PFSK-1 (cell line): ENCODE measurements at regions not wholly inside any gene's neighbourhood (a gene's known extent, or its start where the extent isn't known, plus 50 kb on each side); places are given as distances from the start of the nearest gene placed in this dataset.

Experiments used
- POLR2AphosphoS5 ChIP-seq: IDR thresholded peaks from 2 replicates; pipeline ENCODE4 v1.6.1; 2012; ENCODE audit warnings: low read depth, mild to moderate bottlenecking, control low read depth, low read length, moderate library complexity
- SIN3A ChIP-seq: IDR thresholded peaks from 2 replicates; pipeline ENCODE4 v1.6.1; 2012; ENCODE audit warnings: mild to moderate bottlenecking, low read length, moderate library complexity, borderline replicate concordance; ENCODE audit not compliant: insufficient read depth
- TAF1 ChIP-seq: IDR thresholded peaks from 2 replicates; pipeline ENCODE4 v1.6.1; 2012; ENCODE audit warnings: low read length, control low read depth, borderline replicate concordance; ENCODE audit not compliant: insufficient read depth
- TF ChIP-seq, protein P1 (sequence below), 2 experiments: IDR thresholded peaks; 2 replicates each; pipeline versions ENCODE4 v1.6.1 to v1.8.0; 2011 to 2012; ENCODE audit warnings: low read depth in 2 of 2, low read length in 2 of 2, control low read depth in 1 of 2, inconsistent platforms in 1 of 2, mild to moderate bottlenecking in 1 of 2, moderate library complexity in 1 of 2; ENCODE audit not compliant: insufficient read depth in 1 of 2

DNA sequence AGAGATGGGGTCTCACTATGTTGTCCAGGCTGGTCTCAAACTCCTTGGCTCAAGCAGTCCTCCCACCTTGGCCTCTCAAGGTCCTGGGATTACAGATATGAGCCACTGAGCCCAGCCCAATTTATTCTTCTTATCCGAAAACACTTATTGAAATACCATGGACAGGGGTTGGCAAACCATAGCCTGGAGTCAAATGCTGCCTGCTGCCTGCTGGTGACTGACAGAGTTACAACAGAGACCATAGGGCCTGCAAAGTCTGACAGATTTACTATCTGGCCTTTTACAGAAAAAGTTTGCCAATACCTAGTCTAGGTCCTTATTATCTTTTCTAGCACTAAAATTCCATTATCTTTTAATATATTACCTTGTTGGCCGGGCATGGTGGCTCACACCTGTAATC, 87.1 kb upstream of the ZNF281 start:
- TF ChIP-seq, protein P1, sequence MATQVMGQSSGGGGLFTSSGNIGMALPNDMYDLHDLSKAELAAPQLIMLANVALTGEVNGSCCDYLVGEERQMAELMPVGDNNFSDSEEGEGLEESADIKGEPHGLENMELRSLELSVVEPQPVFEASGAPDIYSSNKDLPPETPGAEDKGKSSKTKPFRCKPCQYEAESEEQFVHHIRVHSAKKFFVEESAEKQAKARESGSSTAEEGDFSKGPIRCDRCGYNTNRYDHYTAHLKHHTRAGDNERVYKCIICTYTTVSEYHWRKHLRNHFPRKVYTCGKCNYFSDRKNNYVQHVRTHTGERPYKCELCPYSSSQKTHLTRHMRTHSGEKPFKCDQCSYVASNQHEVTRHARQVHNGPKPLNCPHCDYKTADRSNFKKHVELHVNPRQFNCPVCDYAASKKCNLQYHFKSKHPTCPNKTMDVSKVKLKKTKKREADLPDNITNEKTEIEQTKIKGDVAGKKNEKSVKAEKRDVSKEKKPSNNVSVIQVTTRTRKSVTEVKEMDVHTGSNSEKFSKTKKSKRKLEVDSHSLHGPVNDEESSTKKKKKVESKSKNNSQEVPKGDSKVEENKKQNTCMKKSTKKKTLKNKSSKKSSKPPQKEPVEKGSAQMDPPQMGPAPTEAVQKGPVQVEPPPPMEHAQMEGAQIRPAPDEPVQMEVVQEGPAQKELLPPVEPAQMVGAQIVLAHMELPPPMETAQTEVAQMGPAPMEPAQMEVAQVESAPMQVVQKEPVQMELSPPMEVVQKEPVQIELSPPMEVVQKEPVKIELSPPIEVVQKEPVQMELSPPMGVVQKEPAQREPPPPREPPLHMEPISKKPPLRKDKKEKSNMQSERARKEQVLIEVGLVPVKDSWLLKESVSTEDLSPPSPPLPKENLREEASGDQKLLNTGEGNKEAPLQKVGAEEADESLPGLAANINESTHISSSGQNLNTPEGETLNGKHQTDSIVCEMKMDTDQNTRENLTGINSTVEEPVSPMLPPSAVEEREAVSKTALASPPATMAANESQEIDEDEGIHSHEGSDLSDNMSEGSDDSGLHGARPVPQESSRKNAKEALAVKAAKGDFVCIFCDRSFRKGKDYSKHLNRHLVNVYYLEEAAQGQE (IDR thresholded peaks at IDR 0.05; ENCODE audit: insufficient read depth in 1 of 2, low read depth in 2 of 2, low read length in 2 of 2): peak in 1 of 2 experiments; percentile 84; a peak in 2 of 4 replicates
- TF ChIP-seq SIN3A: no peak
- TF ChIP-seq POLR2AphosphoS5: no peak
- no peak for TF ChIP-seq TAF1
